ELF-1 (cell line): ENCODE measurements at regions not wholly inside any gene's neighbourhood (a gene's known extent, or its start where the extent isn't known, plus 50 kb on each side); places are given as distances from the start of the nearest gene placed in this dataset.

Source experiments
- DNase-seq: peaks from one replicate; pipeline ENCODE4 v3.0.0-alpha.2; 2016; ENCODE audit warnings: low read depth, low spot score

GRCh38 chr16:54231919-54232318 is 54.7 kb downstream of the IRX3 start:
- no peak for DNase-seq

GRCh38 chr16:54231336-54231735 is 55.3 kb downstream of the IRX3 start:
- no peak for DNase-seq

GRCh38 chr16:54228325-54228724 is 58.3 kb downstream of the IRX3 start:
- DNase-seq, result no peak

GRCh38 chr16:54226296-54227010 is 60.1 kb downstream of the IRX3 start:
- DNase-seq, result no peak

- no peak for DNase-seq
Measured at GRCh38 chr16:54219709-54220108, 66.9 kb downstream of the IRX3 start.

- no peak for DNase-seq
Measured at GRCh38 chr16:54216688-54217087, 69.9 kb downstream of the IRX3 start.

GRCh38 chr16:54216268-54216667 is 70.3 kb downstream of the IRX3 start:
- DNase-seq, result no peak

GRCh38 chr16:54215471-54215870 is 71.1 kb downstream of the IRX3 start:
- DNase-seq, result no peak

- no peak for DNase-seq
Measured at GRCh38 chr16:54213322-54213721, 73.3 kb downstream of the IRX3 start.

- DNase-seq, result no peak
Measured at GRCh38 chr16:54212893-54213292, 73.7 kb downstream of the IRX3 start.

- DNase-seq, result no peak
Measured at GRCh38 chr16:54211203-54211602, 75.4 kb downstream of the IRX3 start.

- DNase-seq, result no peak
Measured at GRCh38 chr16:54210452-54211125, 76.0 kb downstream of the IRX3 start.

GRCh38 chr16:54208237-54208636 is 78.3 kb downstream of the IRX3 start:
- DNase-seq, result no peak

- DNase-seq, result no peak
Measured at GRCh38 chr16:54207837-54208236, 78.8 kb downstream of the IRX3 start.

GRCh38 chr16:54204756-54205155 is 81.8 kb downstream of the IRX3 start:
- no peak for DNase-seq

GRCh38 chr16:54203851-54204505 is 82.6 kb downstream of the IRX3 start:
- peak; percentile 44 for DNase-seq

- no peak for DNase-seq
Measured at GRCh38 chr16:54203384-54203783, 83.2 kb downstream of the IRX3 start.
